Bronchial epithelial cell (primary cell): ENCODE measurements at regions not wholly inside any gene's neighbourhood (a gene's known extent, or its start where the extent isn't known, plus 50 kb on each side); places are given as distances from the start of the nearest gene placed in this dataset.
A peak's percentile ranks its signal among the peaks of the same experiment; 100 is the strongest.

ENCODE experiments used
- DNase-seq: peaks from one replicate; pipeline ENCODE4 v3.0.0-alpha.2; 2010; ENCODE audit warnings: low read depth
- FAIRE-seq: peaks from 2 replicates; lab custom pipeline; 2011; peaks lifted over from hg19 to GRCh38; lab: Jason Lieb, UNC
- H3K27me3 ChIP-seq: 2 replicates; pipeline ENCODE4 v1.5.1; 2011; ENCODE audit warnings: low read length; ENCODE audit not compliant: control insufficient read depth, insufficient read depth
- H3K36me3 ChIP-seq: 2 replicates; pipeline ENCODE4 v1.5.1; 2011; ENCODE audit warnings: low read length; ENCODE audit not compliant: control insufficient read depth, insufficient read depth
- H3K4me3 ChIP-seq: 2 replicates; pipeline ENCODE4 v1.5.1; 2011; ENCODE audit warnings: mild to moderate bottlenecking, low read depth, low read length, control low read depth
- CTCF ChIP-seq: IDR thresholded peaks from 2 replicates; pipeline ENCODE4 v1.5.1; 2011; ENCODE audit warnings: mild to moderate bottlenecking, moderate library complexity, low read length, control low read depth, inconsistent platforms; ENCODE audit not compliant: insufficient read depth, severe bottlenecking

DNA sequence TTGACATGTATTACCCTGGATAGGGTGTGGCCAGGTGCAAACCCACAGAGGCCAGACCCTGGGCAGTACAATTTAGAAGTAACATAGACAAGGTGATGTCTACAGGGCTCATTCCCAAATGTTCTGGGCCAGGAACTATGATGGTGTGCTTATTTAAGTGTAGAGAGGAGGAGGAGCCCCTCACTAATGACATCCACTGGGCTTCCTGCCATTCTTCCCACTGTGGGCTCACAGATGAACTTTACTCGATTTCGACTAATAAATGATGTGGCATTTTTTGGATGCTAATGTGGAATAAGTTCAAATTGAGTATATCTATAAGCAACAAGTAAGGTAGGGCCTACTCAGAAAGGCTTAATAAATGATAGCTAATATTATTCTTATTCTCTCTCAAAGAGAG is 280.9 kb upstream of the BOD1L1 start:
- no peaks in the 10 kb centered on the region for H3K27me3 ChIP-seq
- no peak overlapping the region for H3K4me3 ChIP-seq
- no peaks in the 10 kb centered on the region for H3K36me3 ChIP-seq
- FAIRE-seq (no peak), DNase-seq (no peak)
- no peak for TF ChIP-seq CTCF

DNA sequence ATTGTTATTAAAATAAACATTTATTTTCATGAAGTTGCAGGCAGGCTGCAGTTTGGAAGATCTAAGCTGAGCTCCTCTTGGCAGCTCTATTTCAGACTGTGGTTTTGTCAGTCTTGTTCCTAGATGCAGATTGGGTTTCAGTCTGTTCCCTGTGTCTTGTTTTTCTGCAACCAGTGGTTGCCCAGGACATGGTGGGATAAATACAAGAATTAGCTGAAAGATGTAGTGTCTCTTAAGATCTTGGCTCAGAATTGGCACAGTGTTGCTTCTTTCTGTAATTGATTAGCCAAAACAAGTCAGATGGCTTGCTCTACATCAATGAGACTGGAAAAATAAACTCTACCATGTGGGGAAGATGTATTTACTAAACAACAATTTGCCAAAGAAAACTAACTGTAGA is 283.0 kb upstream of the BOD1L1 start:
- no peak for TF ChIP-seq CTCF
- DNase-seq (no peak), FAIRE-seq (no peak)
- Histone ChIP-seq H3K27me3 (no peaks in the 10 kb centered on the region), H3K36me3 (no peaks in the 10 kb centered on the region), H3K4me3 (no peak overlapping the region)

GRCh38 chr4:13911256-13911655 is 283.7 kb upstream of the BOD1L1 start:
- Histone ChIP-seq H3K4me3 (no peak overlapping the region), H3K36me3 (no peaks in the 10 kb centered on the region), H3K27me3 (no peaks in the 10 kb centered on the region)
- no peak for TF ChIP-seq CTCF
- FAIRE-seq, result no peak
- DNase-seq, result no peak

DNA sequence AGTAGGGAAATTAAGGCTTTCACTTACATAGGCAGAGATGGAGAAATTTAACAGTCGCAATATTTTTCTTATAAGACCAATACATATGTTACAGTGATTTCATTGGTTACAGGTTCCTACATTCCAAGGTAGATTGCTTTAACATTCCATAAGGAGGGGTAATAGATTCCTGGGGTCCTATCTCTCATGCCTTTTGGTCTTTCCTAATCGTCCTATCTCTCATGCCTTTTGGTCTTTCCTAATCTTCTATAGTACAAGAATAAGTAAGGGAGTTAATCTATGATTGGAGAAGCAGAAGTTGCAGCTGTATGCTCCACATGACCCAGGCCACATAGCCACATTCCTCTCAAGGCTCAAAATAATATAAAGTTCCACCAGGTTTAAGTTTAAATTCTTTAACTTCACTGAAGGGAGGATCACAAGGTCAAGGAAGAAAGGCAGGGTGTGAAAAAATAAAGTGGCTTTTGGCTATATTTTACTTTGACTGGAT is 285.0 kb upstream of the BOD1L1 start:
- FAIRE-seq, result no peak
- no peak for DNase-seq
- Histone ChIP-seq H3K36me3 (no peaks in the 10 kb centered on the region), H3K4me3 (no peak overlapping the region), H3K27me3 (no peaks in the 10 kb centered on the region)
- TF ChIP-seq CTCF, result no peak

DNA sequence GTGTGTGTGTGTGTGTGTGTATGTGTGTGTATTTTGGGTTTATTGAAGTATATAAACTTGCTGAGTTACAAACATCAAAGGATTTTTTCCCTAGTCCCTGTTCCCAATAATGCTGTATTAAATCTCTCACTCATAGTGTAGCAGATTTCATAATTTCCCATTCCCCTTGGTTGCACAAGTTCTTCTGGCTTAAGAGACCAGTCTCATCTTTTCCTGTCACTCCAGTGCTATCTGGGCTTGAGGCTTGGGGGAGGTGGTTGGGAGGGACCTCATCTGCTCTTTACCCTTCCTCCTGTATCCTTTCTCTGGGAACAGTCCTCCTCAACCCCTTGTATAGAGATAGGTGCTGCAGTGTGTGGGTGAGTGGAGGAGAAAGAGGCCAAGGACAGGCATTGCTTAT is 285.4 kb upstream of the BOD1L1 start:
- H3K27me3 ChIP-seq, result no peaks in the 10 kb centered on the region
- H3K36me3 ChIP-seq, result no peaks in the 10 kb centered on the region
- FAIRE-seq (no peak), DNase-seq (peak; percentile 15)
- H3K4me3 ChIP-seq, result no peak overlapping the region
- TF ChIP-seq CTCF, result no peak

DNA sequence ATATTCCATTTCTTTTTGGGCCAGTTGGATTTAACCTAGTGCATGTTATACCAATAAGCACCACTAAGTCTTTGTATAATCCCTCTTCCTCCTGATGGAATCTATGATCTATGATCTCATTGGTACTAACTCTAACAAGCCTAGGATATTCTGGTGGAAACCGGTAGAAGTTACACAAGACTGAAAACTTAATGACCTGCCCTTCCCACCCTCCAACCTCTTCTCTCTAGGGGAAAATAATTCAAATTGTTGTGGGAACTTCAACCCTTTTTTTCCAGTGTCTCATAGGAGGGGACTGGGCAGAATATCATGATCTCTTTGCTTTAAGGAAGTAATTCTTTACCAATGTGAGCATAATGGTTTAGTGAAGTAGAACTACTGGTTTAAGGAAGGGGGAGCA is 289.5 kb upstream of the BOD1L1 start:
- H3K4me3 ChIP-seq, result no peak overlapping the region
- H3K36me3 ChIP-seq, result no peaks in the 10 kb centered on the region
- no peaks in the 10 kb centered on the region for H3K27me3 ChIP-seq
- TF ChIP-seq CTCF, result no peak
- FAIRE-seq (no peak), DNase-seq (no peak)
